Neural progenitor cell (in vitro differentiated cells): ENCODE measurements at regions not wholly inside any gene's neighbourhood (a gene's known extent, or its start where the extent isn't known, plus 50 kb on each side); places are given as distances from the start of the nearest gene placed in this dataset.

Source experiments
- EZH2 ChIP-seq: fragments of 200-600 bp; sonication (generic); IDR thresholded peaks from 2 replicates; pipeline ENCODE4 v1.6.1; 2017; ENCODE audit warnings: antibody characterized with exemption, mild to moderate bottlenecking, moderate library complexity
- TF ChIP-seq, protein P1 (sequence below): fragments of 200-600 bp; sonication (generic); IDR thresholded peaks from 2 replicates; pipeline ENCODE4 v1.5.1; 2017; ENCODE audit warnings: antibody characterized with exemption, mild to moderate bottlenecking

DNA sequence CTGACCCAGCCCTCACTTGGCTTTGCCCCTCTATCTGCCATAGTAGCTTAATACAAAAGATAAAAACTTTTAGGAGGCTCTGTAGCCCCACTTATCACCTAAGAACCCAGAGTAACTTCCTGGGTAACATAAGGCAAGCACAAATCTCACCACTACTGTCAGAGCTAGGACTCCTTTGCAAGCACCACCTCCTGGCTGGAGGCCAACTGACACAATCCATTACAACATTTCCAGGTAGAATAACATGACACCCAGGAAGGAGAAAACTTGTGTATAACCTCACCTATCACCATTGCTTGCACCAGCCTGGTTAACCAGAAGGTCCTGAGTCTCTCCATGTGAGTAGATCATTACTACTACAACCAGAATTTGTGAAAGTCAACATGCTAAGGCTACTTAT lies 230.0 kb downstream of the TUSC7 start:
- TF ChIP-seq, protein P1, sequence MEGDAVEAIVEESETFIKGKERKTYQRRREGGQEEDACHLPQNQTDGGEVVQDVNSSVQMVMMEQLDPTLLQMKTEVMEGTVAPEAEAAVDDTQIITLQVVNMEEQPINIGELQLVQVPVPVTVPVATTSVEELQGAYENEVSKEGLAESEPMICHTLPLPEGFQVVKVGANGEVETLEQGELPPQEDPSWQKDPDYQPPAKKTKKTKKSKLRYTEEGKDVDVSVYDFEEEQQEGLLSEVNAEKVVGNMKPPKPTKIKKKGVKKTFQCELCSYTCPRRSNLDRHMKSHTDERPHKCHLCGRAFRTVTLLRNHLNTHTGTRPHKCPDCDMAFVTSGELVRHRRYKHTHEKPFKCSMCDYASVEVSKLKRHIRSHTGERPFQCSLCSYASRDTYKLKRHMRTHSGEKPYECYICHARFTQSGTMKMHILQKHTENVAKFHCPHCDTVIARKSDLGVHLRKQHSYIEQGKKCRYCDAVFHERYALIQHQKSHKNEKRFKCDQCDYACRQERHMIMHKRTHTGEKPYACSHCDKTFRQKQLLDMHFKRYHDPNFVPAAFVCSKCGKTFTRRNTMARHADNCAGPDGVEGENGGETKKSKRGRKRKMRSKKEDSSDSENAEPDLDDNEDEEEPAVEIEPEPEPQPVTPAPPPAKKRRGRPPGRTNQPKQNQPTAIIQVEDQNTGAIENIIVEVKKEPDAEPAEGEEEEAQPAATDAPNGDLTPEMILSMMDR = no peak
- no peak for TF ChIP-seq EZH2
